Ascending aorta (tissue), 2 donors: ENCODE measurements at regions not wholly inside any gene's neighbourhood (a gene's known extent, or its start where the extent isn't known, plus 50 kb on each side); places are given as distances from the start of the nearest gene placed in this dataset.

ENCODE experiments used
- DNase-seq, 2 donors: peaks; one replicate each; pipeline ENCODE4 v3.0.0-alpha.2; 2019; ENCODE audit warnings: low spot score in 2 of 2
- H3K27ac ChIP-seq, 2 donors: fragments of 200-600 bp; sonication (generic); one replicate each; pipeline ENCODE4 v1.5.1; 2016 to 2017; ENCODE audit warnings: mild to moderate bottlenecking in 1 of 2
- H3K27me3 ChIP-seq: fragments of 200-600 bp; sonication (generic); one replicate; pipeline ENCODE4 v1.5.1; 2017
- H3K36me3 ChIP-seq, 2 donors: fragments of 200-600 bp; sonication (generic); one replicate each; pipeline ENCODE4 v1.5.1; 2016
- H3K4me1 ChIP-seq, 2 donors: fragments of 200-600 bp; sonication (generic); one replicate each; pipeline ENCODE4 v1.5.1; 2016 to 2017; ENCODE audit warnings: mild to moderate bottlenecking in 1 of 2
- H3K4me3 ChIP-seq, 2 donors: fragments of 200-600 bp; sonication (generic); one replicate each; pipeline ENCODE4 v1.5.1; 2016 to 2017; ENCODE audit warnings: mild to moderate bottlenecking in 1 of 2
- H3K9me3 ChIP-seq, 2 donors: fragments of 200-600 bp; sonication (generic); one replicate each; pipeline ENCODE4 v1.5.1; 2016
- CTCF ChIP-seq, 3 experiments: fragments of 200-600 bp in 2 of 3; fragments of 450-650 bp in 1 of 3; sonication (generic) in 2 of 3; IDR thresholded peaks; one replicate each; pipeline ENCODE4 v1.5.1; 2016 to 2019; ENCODE audit warnings: antibody characterized with exemption in 3 of 3, mild to moderate bottlenecking in 1 of 3, moderate library complexity in 1 of 3
- intact Hi-C: fragments of 100-400 bp; cut with DNase I; formaldehyde crosslinking; loops from one replicate; pipeline ENCODE4 v1.15.1; 2023

GRCh38 chr6:167570460-167571400, 245.8 kb downstream of the TTLL2 start:
- H3K27ac ChIP-seq, result no peak overlapping the region
- TF ChIP-seq CTCF (IDR thresholded peaks at IDR 0.05), result no peak
- no peaks in the 10 kb centered on the region for H3K27me3 ChIP-seq
- intact Hi-C loops, result no loop called here
- no peak for DNase-seq
- peaks cover 4 to 20% of the 10 kb centered on the region in 2 donors for H3K4me1 ChIP-seq
- no peak overlapping the region for H3K4me3 ChIP-seq
- H3K9me3 ChIP-seq, result no peaks in the 10 kb centered on the region
- H3K36me3 ChIP-seq, result no peaks in the 10 kb centered on the region

- no peak for DNase-seq
- no peaks in the 10 kb centered on the region for H3K27me3 ChIP-seq
- H3K9me3 ChIP-seq, result no peaks in the 10 kb centered on the region
- H3K36me3 ChIP-seq, result no peaks in the 10 kb centered on the region
- TF ChIP-seq CTCF (IDR thresholded peaks at IDR 0.05), result no peak
- H3K27ac ChIP-seq, result peak overlapping the region in 1 of 2 donors; percentile 84
- intact Hi-C loops, result no loop called here
- H3K4me1 ChIP-seq, result peaks cover 4 to 20% of the 10 kb centered on the region in 2 donors
- H3K4me3 ChIP-seq, result no peak overlapping the region
Observed at GRCh38 chr6:167571550-167571949, 246.7 kb downstream of the TTLL2 start.

GRCh38 chr6:167572106-167572505, 247.2 kb downstream of the TTLL2 start:
- Histone ChIP-seq H3K4me3 (no peak overlapping the region), H3K36me3 (no peaks in the 10 kb centered on the region), H3K27me3 (no peaks in the 10 kb centered on the region), H3K4me1 (peaks cover 4 to 20% of the 10 kb centered on the region in 2 donors), H3K27ac (peak overlapping the region; percentile 84 to 87), H3K9me3 (no peaks in the 10 kb centered on the region)
- no peak for TF ChIP-seq CTCF (IDR thresholded peaks at IDR 0.05)
- DNase-seq, result no peak
- intact Hi-C loops, result loop anchor here (1.0 kb wide), 1 partner anchor 21 kb away; no protein-coding TSS in a partner anchor

GRCh38 chr6:167572841-167573271, 248.0 kb downstream of the TTLL2 start:
- no peak for TF ChIP-seq CTCF (IDR thresholded peaks at IDR 0.05)
- Histone ChIP-seq H3K9me3 (no peaks in the 10 kb centered on the region), H3K4me1 (peaks cover 4 to 20% of the 10 kb centered on the region in 2 donors), H3K4me3 (peak overlapping the region; percentile 3 to 41), H3K36me3 (no peaks in the 10 kb centered on the region), H3K27ac (peak overlapping the region; percentile 84 to 87), H3K27me3 (no peaks in the 10 kb centered on the region)
- intact Hi-C loops, result loop anchor here (1.0 kb wide), 1 partner anchor 22 kb away; no protein-coding TSS in a partner anchor
- DNase-seq, result no peak

GRCh38 chr6:167573461-167574215, 248.8 kb downstream of the TTLL2 start:
- Histone ChIP-seq H3K9me3 (no peaks in the 10 kb centered on the region), H3K27me3 (no peaks in the 10 kb centered on the region), H3K36me3 (no peaks in the 10 kb centered on the region), H3K4me1 (peaks cover 4 to 20% of the 10 kb centered on the region in 2 donors), H3K4me3 (peak overlapping the region; percentile 23 to 41), H3K27ac (peak overlapping the region; percentile 84 to 87)
- no peak for TF ChIP-seq CTCF (IDR thresholded peaks at IDR 0.05)
- DNase-seq, result no peak
- intact Hi-C loops, result no loop called here
